Putamen (tissue), 1 donor: ENCODE measurements at regions not wholly inside any gene's neighbourhood (a gene's known extent, or its start where the extent isn't known, plus 50 kb on each side); places are given as distances from the start of the nearest gene placed in this dataset.
"Not testable (repeated sequence)": the region's sequence is repeated elsewhere in the genome, so short reads cannot be mapped to it uniquely, and the experiment has no call there.

Experiments
- DNase-seq: peaks from one replicate; pipeline ENCODE4 v3.0.0-alpha.2; 2016; ENCODE audit warnings: low spot score

- no peak for DNase-seq
These were observed 153.1 kb downstream of the PCDH17 start for GRCh38 chr13:57784633-57785032.

DNA sequence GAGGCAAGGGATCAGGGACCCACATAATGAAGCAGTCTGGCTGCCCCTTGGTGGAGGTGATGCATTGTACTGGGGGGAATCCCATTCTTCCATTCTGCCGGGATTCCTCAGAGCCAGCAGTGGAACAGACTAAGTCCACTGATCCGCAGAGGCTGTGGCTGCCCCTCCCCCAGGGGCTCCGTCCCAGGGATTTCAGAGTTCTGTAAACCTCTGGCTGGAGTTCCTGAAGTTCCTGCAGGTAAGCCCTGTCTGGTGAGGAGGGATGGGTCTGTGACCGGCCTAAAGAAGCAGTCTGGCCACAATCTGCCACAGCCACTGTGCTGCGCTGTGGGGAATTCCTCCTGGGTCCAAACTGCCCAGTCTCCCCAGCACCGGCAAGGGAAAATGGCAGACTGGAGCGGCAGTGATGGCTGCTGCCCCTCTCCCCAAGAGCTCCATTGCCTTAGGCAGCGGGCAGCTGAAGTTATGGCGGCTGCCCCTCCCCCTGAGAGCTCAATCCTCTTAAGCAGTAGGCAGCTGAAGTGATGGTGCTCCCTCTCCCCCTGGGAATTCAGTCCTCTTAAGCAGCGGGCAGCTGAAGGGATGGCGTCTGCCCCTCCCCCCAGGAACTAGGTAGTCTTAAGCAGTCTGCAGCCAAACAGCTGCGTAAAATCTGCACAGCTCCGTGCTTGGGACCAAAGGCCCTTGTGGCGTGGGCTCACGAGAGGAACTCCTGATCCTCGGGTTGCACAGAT is 155.7 kb downstream of the PCDH17 start:
- DNase-seq: no peak

DNA sequence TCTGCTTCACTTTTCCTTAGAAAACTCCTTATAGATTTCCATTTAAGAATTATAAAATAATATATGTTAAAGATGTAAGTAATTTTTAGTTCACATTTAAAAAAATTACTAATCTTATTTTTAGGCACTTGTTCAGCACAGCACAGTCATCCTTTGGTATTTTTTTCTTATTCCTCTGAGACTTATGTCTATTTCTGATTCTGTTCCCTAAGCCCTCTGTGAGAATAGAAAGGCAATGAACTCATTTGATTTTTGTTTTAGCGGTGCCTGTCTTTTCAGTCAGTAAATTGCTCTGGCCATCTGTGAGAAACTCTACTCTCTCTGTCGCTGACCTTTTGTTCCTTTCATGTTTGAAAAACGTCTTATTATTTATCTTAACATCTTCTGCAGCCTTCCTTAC is 168.1 kb downstream of the PCDH17 start:
- no peak for DNase-seq

DNA sequence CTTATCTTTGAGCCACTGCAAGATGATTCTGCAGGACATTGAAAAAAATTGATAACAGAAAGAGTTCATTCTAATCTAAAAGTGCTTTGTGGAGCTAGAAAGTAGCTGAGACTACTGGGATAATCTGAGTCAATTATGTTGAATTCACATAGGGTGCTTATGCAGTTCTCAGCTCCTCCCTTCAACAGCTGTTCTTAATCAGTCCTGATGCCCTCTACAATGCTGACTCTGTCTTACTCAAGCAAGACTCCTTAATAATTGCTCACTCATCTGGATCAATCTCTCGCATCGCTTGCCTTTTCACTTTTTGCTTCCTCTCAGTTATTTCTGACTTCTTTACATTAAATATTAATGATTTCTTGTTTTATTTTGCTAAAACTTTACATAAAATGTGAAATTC is 182.1 kb downstream of the PCDH17 start:
- DNase-seq: no peak

DNA sequence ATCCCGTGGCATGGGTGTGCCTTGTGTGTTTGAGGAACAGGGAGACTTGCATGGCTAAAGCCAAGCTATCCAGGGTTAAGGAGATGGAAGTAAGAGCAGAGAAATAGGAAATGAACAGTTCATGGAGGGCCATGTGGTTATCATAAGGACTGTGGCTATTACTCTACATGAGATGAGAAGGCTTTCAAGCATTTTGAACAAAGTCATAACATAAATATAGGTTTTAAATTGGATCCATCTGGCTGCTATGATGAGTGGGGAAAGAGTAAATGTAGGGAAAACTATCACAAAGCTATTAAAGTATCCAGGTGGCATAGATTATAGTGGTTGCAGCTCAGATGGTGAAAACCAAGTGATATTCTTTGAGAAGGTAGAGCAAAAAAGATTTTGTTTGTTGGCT is 184.1 kb downstream of the PCDH17 start:
- DNase-seq: no peak

- no peak for DNase-seq
These were observed 189.4 kb downstream of the PCDH17 start for GRCh38 chr13:57820924-57821323.

- no peak for DNase-seq
These were observed 192.2 kb downstream of the PCDH17 start for GRCh38 chr13:57823704-57824103.

GRCh38 chr13:57824121-57824520 is 192.6 kb downstream of the PCDH17 start:
- no peak for DNase-seq

DNA sequence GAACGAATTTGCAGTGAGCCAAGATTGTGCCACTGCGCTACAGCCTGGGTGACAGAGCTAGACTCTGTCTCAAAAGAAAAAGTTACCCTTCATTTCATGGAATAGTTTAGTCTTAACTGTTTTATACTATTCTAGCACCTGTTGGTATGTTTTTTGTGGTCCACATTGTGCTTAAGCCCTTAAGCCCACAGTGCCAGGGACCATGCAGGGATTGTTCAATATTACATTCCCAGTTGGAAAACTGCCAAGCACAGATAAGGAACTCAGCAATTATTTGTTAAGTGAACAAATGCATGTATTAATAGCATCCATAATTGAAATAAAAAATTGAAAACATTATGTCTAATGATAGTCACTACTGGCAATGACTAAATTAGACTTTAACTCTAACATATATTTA is 193.5 kb downstream of the PCDH17 start:
- no peak for DNase-seq

DNA sequence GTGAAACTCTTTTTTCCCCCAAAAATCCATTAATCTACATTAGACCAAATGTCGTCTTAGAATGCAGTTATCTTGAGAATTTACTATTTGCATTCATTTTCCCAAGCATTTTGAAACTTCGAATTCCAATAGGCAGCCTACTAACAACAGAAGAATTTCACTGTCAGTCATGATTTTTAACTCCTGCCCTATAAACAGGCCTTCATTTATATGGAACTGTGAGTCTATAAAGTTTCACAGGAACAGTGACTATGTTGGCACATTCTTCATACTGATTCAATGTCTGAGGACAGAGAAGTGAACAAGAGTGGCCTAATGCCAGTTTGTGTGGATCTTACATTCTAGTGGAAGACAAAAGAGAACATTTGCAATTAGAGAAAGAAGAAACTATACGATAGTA is 198.0 kb downstream of the PCDH17 start:
- no peak for DNase-seq

GRCh38 chr13:57832187-57832586 is 200.6 kb downstream of the PCDH17 start:
- no peak for DNase-seq

DNA sequence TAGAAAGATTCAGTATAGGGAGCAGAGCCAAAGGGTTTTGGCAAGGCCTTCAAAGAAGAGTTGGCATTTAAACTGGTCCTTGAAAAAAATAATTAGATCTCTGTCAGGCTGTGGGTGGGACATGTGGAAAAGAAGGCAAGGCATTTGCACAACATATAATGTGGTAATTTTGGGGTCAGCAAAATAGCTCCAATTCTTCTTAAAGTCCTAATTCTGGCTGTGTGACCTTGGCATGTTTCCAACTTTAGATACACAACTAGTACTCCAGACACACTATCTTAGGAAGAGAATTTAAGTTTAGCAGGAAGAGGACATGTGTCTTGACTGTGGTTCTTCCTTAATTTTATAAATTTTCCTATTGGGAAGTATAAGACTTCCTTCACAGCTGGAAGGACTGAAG is 206.3 kb downstream of the PCDH17 start:
- no peak for DNase-seq

GRCh38 chr13:57843521-57843920 is 212.0 kb downstream of the PCDH17 start:
- no peak for DNase-seq

DNA sequence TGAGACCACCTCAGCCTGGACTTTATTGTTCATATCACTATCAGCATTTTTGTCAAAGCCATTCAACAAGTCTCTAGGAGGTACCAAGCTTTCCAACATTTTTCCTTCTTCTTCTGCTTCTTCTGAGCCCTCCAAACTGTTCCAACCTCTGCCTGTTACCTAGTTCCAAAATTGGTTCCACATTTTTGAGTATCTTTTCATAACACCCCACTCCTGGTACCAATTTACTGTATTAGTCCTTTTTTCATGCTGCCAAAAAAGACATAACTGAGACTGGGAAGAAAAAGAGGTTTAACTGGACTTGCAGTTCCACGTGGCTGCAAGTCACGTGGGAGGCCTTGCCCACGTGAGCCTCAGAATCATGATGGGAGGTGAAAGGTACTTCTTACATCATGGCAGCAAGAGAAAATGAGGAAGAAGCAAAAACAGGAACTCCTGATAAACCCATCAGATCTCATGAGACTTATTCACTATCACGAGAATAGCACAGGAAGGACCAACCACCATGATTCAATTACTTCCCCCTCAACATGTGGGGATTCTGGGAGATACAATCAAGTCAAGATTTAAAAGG is 215.1 kb downstream of the PCDH17 start:
- no peak for DNase-seq

DNA sequence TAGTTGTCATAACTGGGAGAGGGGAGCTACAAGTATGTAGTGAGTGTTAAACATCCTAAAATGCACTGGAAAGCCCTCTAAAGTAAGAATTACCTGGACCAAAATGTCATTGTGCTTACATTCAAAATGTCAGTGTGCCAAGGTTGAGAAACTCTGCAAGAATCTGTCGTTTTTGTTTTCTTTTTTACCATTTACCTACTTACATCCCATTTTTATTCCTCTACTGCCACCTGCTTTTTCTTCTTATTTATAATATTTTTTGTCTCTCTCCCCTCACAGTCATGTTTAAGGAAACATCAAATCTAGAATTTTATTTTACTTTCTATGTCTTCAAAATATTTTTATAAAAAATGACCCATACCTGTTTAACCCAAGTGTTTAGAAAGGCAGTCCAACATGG is 226.4 kb downstream of the PCDH17 start:
- DNase-seq: peak; percentile 6

GRCh38 chr13:57858376-57858775 is 226.8 kb downstream of the PCDH17 start:
- no peak for DNase-seq

DNA sequence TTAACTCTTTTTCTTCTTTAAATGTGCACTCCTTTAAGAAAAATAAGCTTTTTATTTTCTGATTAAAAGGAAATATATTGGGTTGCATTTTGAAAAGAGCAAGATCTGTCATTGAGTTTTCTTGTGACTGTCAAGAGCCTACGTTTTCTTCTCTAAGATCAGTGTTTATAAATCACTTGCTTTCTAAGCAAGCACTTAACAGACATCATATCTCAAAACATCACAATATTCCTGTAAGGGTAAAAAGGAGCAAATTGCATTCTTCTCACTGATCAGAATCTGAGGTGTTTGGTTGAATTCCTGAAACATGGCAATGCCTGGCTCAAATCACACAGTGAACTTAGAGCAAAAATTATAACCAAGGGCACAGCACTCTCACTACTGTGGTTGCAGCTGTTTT is 231.3 kb downstream of the PCDH17 start:
- DNase-seq: no peak

- no peak for DNase-seq
These were observed 234.2 kb downstream of the PCDH17 start for GRCh38 chr13:57865600-57866294.

DNA sequence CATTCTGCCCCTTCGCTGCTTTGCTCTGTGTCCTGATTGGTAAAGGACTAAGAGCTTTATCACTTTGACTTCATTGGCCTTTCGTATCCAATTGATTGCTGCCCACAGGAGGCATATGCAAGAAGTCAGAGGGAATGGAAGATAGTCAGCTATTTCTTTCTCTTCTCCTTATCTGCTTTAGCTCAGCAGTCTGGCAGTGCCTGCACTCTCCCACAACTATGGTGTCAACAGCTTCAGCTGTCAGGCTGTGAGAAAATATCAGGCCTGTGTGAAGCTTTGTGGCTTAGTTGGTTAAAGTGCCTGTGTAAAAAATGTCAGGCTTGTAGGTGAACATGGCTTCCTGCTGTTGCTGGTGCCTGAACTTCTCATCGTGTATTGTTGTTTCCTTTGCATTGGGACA is 243.0 kb downstream of the PCDH17 start:
- no peak for DNase-seq

- no peak for DNase-seq
These were observed 246.1 kb downstream of the PCDH17 start for GRCh38 chr13:57877601-57878000.

DNA sequence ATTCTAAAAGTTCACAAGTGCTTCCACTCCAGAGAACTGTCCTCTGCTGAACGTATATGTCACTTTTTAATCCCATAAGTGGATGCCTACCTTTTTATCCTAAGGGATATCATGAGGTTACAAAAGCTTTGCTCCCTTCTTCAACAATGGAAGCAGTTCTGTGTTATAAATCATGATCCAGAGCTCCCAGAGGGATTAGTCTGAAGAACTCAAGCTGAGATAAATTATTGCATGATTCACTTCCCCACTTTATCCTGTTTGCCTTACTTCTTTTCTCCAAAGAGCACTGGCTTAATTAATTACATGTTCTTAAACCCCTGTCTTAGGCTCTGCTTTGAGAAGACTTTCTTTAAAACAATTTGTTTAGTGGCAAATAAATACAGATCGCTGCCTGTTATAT is 246.7 kb downstream of the PCDH17 start:
- no peak for DNase-seq

GRCh38 chr13:57897225-57897624 is 265.7 kb downstream of the PCDH17 start:
- DNase-seq: no peak

- DNase-seq: no peak
These were observed 267.6 kb downstream of the PCDH17 start for GRCh38 chr13:57899096-57899495.

DNA sequence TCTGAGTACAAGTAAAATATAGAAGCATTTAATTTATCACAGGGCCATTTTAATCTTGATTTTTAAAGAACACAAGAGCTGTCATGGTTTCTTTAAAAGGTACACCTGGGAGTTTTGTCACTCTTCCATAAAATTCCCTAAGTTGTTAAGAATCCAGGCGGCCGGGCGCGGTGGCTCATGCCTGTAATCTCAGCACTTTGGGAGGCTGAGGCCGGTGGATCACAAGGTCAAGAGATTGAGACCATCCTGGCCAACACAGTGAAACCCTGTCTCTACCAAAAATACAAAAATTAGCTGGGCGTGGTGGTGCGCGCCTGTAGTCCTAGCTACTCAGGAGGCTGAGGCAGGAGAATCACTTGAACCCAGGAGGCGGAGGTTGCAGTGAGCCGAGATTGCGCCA is 278.3 kb downstream of the PCDH17 start:
- DNase-seq: not testable (repeated sequence)
